ENCODE measurements at regions not wholly inside any gene's neighbourhood (a gene's known extent, or its start where the extent isn't known, plus 50 kb on each side); places are given as distances from the start of the nearest gene placed in this dataset.

DNA sequence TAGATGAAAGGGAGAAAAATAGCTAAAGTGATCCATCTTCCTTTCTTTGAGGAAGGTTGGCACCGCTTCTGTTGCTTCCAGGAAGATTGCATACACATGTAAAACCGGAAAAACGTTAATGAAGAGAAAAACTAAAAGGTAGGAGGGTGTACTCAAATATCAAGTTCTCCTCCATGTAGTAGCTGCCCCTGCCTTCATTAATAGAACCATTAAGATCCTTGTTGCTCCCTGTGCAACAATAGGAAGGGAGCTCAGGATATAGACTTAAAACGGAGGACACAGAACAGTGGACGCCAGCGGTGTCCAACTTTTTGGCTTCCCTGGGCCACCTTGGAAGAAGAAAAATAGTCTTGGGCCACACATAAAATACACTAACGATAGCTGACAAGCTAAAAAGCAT lies 118.9 kb downstream of the TMEM174 start:
- H3K9me3 ChIP-seq (ENCODE audit: low read depth): no peaks in the 10 kb centered on the region
- no peaks in the 10 kb centered on the region for H3K4me1 ChIP-seq (ENCODE audit: insufficient read depth)
- no peak for DNase-seq (ENCODE audit: low spot score)
- H3K27me3 ChIP-seq: peaks cover 38% of the 10 kb centered on the region
- no peak overlapping the region for H3K4me3 ChIP-seq
- H4K20me1 ChIP-seq (ENCODE audit: insufficient read depth, poor library complexity, severe bottlenecking): no peaks in the 10 kb centered on the region
- H2AFZ ChIP-seq: no peak overlapping the region
- H3K79me2 ChIP-seq: no peaks in the 10 kb centered on the region
- no peaks in the 10 kb centered on the region for H3K9me2 ChIP-seq (replicated peaks; ENCODE audit: insufficient read depth)
- WGBS (ENCODE audit: low lambda C conversion rate, missing lambda C conversion rate): 89% methylated on average over 7 of the region's 7 CpGs
- TF ChIP-seq EZH2phosphoT487 (IDR thresholded peaks at IDR 0.05; ENCODE audit: low read depth, severe bottlenecking, unreplicated experiment) (no peak), EZH2 (IDR thresholded peaks at IDR 0.05; ENCODE audit: borderline replicate concordance) (no peak), CTCF (IDR thresholded peaks at IDR 0.05; ENCODE audit: poor library complexity) (no peak)
- no peaks in the 10 kb centered on the region for H3K36me3 ChIP-seq (replicated peaks; ENCODE audit: insufficient read depth, low read depth)
- no peak overlapping the region for H3K4me2 ChIP-seq
- H3K27ac ChIP-seq: no peak overlapping the region

GRCh38 chr5:73290242-73290641 lies 117.2 kb downstream of the TMEM174 start:
- Histone ChIP-seq H3K4me2 (no peak overlapping the region), H3K9me3 (ENCODE audit: low read depth) (no peaks in the 10 kb centered on the region), H4K20me1 (ENCODE audit: insufficient read depth, poor library complexity, severe bottlenecking) (no peaks in the 10 kb centered on the region), H2AFZ (no peak overlapping the region), H3K9me2 (replicated peaks; ENCODE audit: insufficient read depth) (no peaks in the 10 kb centered on the region), H3K79me2 (no peaks in the 10 kb centered on the region), H3K4me3 (no peak overlapping the region), H3K4me1 (ENCODE audit: insufficient read depth) (no peaks in the 10 kb centered on the region), H3K36me3 (replicated peaks; ENCODE audit: insufficient read depth, low read depth) (no peaks in the 10 kb centered on the region), H3K27me3 (peaks cover 24% of the 10 kb centered on the region), H3K27ac (no peak overlapping the region)
- 83% methylated on average over 3 of the region's 3 CpGs for WGBS (ENCODE audit: low lambda C conversion rate, missing lambda C conversion rate)
- no peak for TF ChIP-seq CTCF (IDR thresholded peaks at IDR 0.05; ENCODE audit: poor library complexity)
- no peak for TF ChIP-seq EZH2 (IDR thresholded peaks at IDR 0.05; ENCODE audit: borderline replicate concordance)
- DNase-seq (ENCODE audit: low spot score): no peak

- no peaks in the 10 kb centered on the region for H3K79me2 ChIP-seq
- no peak overlapping the region for H3K4me2 ChIP-seq
- H3K27ac ChIP-seq: no peak overlapping the region
- H3K9me3 ChIP-seq (ENCODE audit: low read depth): no peaks in the 10 kb centered on the region
- no peak for DNase-seq (ENCODE audit: low spot score)
- TF ChIP-seq EZH2phosphoT487 (IDR thresholded peaks at IDR 0.05; ENCODE audit: low read depth, severe bottlenecking, unreplicated experiment) (no peak), CTCF (IDR thresholded peaks at IDR 0.05; ENCODE audit: poor library complexity) (no peak), EZH2 (IDR thresholded peaks at IDR 0.05; ENCODE audit: borderline replicate concordance) (no peak)
- H3K4me3 ChIP-seq: no peak overlapping the region
- no peaks in the 10 kb centered on the region for H3K4me1 ChIP-seq (ENCODE audit: insufficient read depth)
- H3K36me3 ChIP-seq (replicated peaks; ENCODE audit: insufficient read depth, low read depth): no peaks in the 10 kb centered on the region
- WGBS (ENCODE audit: low lambda C conversion rate, missing lambda C conversion rate): 74% methylated on average over 6 of the region's 6 CpGs
- H2AFZ ChIP-seq: no peak overlapping the region
- H3K9me2 ChIP-seq (replicated peaks; ENCODE audit: insufficient read depth): no peaks in the 10 kb centered on the region
- peaks cover 13% of the 10 kb centered on the region for H3K27me3 ChIP-seq
- no peaks in the 10 kb centered on the region for H4K20me1 ChIP-seq (ENCODE audit: insufficient read depth, poor library complexity, severe bottlenecking)
These were observed 116.1 kb downstream of the TMEM174 start for GRCh38 chr5:73288803-73289720.
